ENCODE measurements at regions not wholly inside any gene's neighbourhood (a gene's known extent, or its start where the extent isn't known, plus 50 kb on each side); places are given as distances from the start of the nearest gene placed in this dataset.

- no peak for DNase-seq
These were observed 59.9 kb downstream of the HTR1B start for GRCh38 chr6:77403424-77403823.

- no peak for DNase-seq
These were observed 62.1 kb downstream of the HTR1B start for GRCh38 chr6:77401231-77401630.

GRCh38 chr6:77397561-77397960 lies 65.7 kb downstream of the HTR1B start:
- DNase-seq = no peak

- DNase-seq = no peak
These were observed 73.9 kb downstream of the HTR1B start for GRCh38 chr6:77389402-77389801.

- no peak for DNase-seq
These were observed 80.3 kb downstream of the HTR1B start for GRCh38 chr6:77383026-77383425.

- no peak for DNase-seq
These were observed 89.3 kb downstream of the HTR1B start for GRCh38 chr6:77373955-77374354.

GRCh38 chr6:77371748-77372147 lies 91.5 kb downstream of the HTR1B start:
- DNase-seq = no peak

GRCh38 chr6:77368660-77369313 lies 94.5 kb downstream of the HTR1B start:
- DNase-seq = no peak

GRCh38 chr6:77366798-77367197 lies 96.5 kb downstream of the HTR1B start:
- no peak for DNase-seq

- no peak for DNase-seq
These were observed 99.6 kb downstream of the HTR1B start for GRCh38 chr6:77363702-77364101.

GRCh38 chr6:77362055-77362454 lies 101.2 kb downstream of the HTR1B start:
- DNase-seq = no peak

- no peak for DNase-seq
These were observed 102.3 kb downstream of the HTR1B start for GRCh38 chr6:77361018-77361417.

GRCh38 chr6:77356821-77357220 lies 106.5 kb downstream of the HTR1B start:
- DNase-seq = no peak

GRCh38 chr6:77354581-77354980 lies 108.7 kb downstream of the HTR1B start:
- no peak for DNase-seq

- no peak for DNase-seq
These were observed 110.2 kb downstream of the HTR1B start for GRCh38 chr6:77353129-77353528.

GRCh38 chr6:77341058-77341986 lies 122.0 kb downstream of the HTR1B start:
- no peak for DNase-seq

GRCh38 chr6:77340331-77340730 lies 123.0 kb downstream of the HTR1B start:
- no peak for DNase-seq

- DNase-seq = no peak
These were observed 123.4 kb downstream of the HTR1B start for GRCh38 chr6:77339926-77340325.

GRCh38 chr6:77337392-77337791 lies 125.9 kb downstream of the HTR1B start:
- DNase-seq = no peak

GRCh38 chr6:77334093-77334492 lies 129.2 kb downstream of the HTR1B start:
- DNase-seq = no peak

- no peak for DNase-seq
These were observed 130.2 kb downstream of the HTR1B start for GRCh38 chr6:77332915-77333623.

GRCh38 chr6:77326711-77327110 lies 136.6 kb downstream of the HTR1B start:
- no peak for DNase-seq

GRCh38 chr6:77326029-77326428 lies 137.3 kb downstream of the HTR1B start:
- no peak for DNase-seq

GRCh38 chr6:77324866-77325265 lies 138.4 kb downstream of the HTR1B start:
- DNase-seq = no peak

All from DMS153 (cell line).